ENCODE measurements at regions not wholly inside any gene's neighbourhood (a gene's known extent, or its start where the extent isn't known, plus 50 kb on each side); places are given as distances from the start of the nearest gene placed in this dataset.
A peak's percentile ranks its signal among the peaks of the same experiment; 100 is the strongest.

- DNase-seq (ENCODE audit: low spot score): no peak
- no peak overlapping the region for H3K9ac ChIP-seq (ENCODE audit: low read depth in 1 of 2, low read length in 2 of 2)
- H3K36me3 ChIP-seq (ENCODE audit: control insufficient read depth in 4 of 4, insufficient read depth in 3 of 4, low read depth in 1 of 4, low read length in 3 of 4): no peaks in the 10 kb centered on the region
- H3K4me3 ChIP-seq (ENCODE audit: low read depth in 1 of 3, low read length in 3 of 3): no peak overlapping the region
- H3K4me1 ChIP-seq (ENCODE audit: control insufficient read depth in 4 of 4, insufficient read depth in 4 of 4, low read length in 3 of 4): peaks cover 1 to 17% (median 12%) of the 10 kb centered on the region in 4 donors
- 55% methylated on average over 4 of the region's 4 CpGs for WGBS
- TF ChIP-seq JUND (IDR thresholded peaks at IDR 0.05): peak in 1 of 2 donors; percentile 42
- TF ChIP-seq RXRA (IDR thresholded peaks at IDR 0.05): peak in 1 of 2 donors; percentile 28
- no peak for TF ChIP-seq MAX (IDR thresholded peaks at IDR 0.05)
- no peaks in the 10 kb centered on the region for H3K27me3 ChIP-seq (ENCODE audit: control insufficient read depth in 4 of 4, insufficient read depth in 4 of 4, low read length in 3 of 4)
- no peaks in the 10 kb centered on the region for H3K9me3 ChIP-seq (ENCODE audit: control insufficient read depth in 4 of 4, low read length in 3 of 4)
- H3K27ac ChIP-seq (ENCODE audit: low read depth in 1 of 2, low read length in 2 of 2): no peak overlapping the region
Observed at GRCh38 chr9:107755246-107755645, 265.7 kb upstream of the KLF4 start.

GRCh38 chr9:107751567-107752210 lies 262.1 kb upstream of the KLF4 start:
- DNase-seq (ENCODE audit: low spot score): no peak
- Histone ChIP-seq H3K9me3 (ENCODE audit: control insufficient read depth in 4 of 4, low read length in 3 of 4) (no peaks in the 10 kb centered on the region), H3K27me3 (ENCODE audit: control insufficient read depth in 4 of 4, insufficient read depth in 4 of 4, low read length in 3 of 4) (no peaks in the 10 kb centered on the region), H3K4me1 (ENCODE audit: control insufficient read depth in 4 of 4, insufficient read depth in 4 of 4, low read length in 3 of 4) (peaks cover 2 to 24% (median 17%) of the 10 kb centered on the region in 4 donors), H3K4me3 (ENCODE audit: low read depth in 1 of 3, low read length in 3 of 3) (no peak overlapping the region), H3K36me3 (ENCODE audit: control insufficient read depth in 4 of 4, insufficient read depth in 3 of 4, low read depth in 1 of 4, low read length in 3 of 4) (no peaks in the 10 kb centered on the region), H3K9ac (ENCODE audit: low read depth in 1 of 2, low read length in 2 of 2) (peak overlapping the region in 1 of 2 donors; percentile 69), H3K27ac (ENCODE audit: low read depth in 1 of 2, low read length in 2 of 2) (peak overlapping the region; percentile 62 to 89)
- WGBS: 28% methylated on average over 5 of the region's 5 CpGs
- TF ChIP-seq SP1 (IDR thresholded peaks at IDR 0.05) (peak; percentile 87), HNF4G (IDR thresholded peaks at IDR 0.05) (peak; percentile 78), REST (IDR thresholded peaks at IDR 0.05) (peak; percentile 62), FOXA1 (IDR thresholded peaks at IDR 0.05) (peak; percentile 26), FOXA2 (IDR thresholded peaks at IDR 0.05) (no peak), GABPA (IDR thresholded peaks at IDR 0.05 in 1 of 2, conservative IDR thresholded peaks at IDR 0.05 in 1 of 2) (no peak), RXRA (IDR thresholded peaks at IDR 0.05) (peak; percentile 35 to 72), YY1 (IDR thresholded peaks at IDR 0.05) (peak; percentile 59), MAX (IDR thresholded peaks at IDR 0.05) (peak; percentile 77), JUND (IDR thresholded peaks at IDR 0.05) (peak; percentile 69 to 96), HNF4A (conservative IDR thresholded peaks at IDR 0.05) (peak; percentile 89 to 92), ATF3 (IDR thresholded peaks at IDR 0.05) (peak; percentile 82), ZBTB33 (IDR thresholded peaks at IDR 0.05) (no peak), EGR1 (IDR thresholded peaks at IDR 0.05; ENCODE audit: low read depth in 2 of 2) (peak in 1 of 2 donors; percentile 46), CTCF (IDR thresholded peaks at IDR 0.05; ENCODE audit: low read depth, low read length, missing input control) (no peak), RAD21 (IDR thresholded peaks at IDR 0.05) (peak; percentile 46 to 48), NR2F2 (IDR thresholded peaks at IDR 0.05) (no peak), TAF1 (conservative IDR thresholded peaks at IDR 0.05) (no peak)
